ENCODE measurements at regions not wholly inside any gene's neighbourhood (a gene's known extent, or its start where the extent isn't known, plus 50 kb on each side); places are given as distances from the start of the nearest gene placed in this dataset.

DNA sequence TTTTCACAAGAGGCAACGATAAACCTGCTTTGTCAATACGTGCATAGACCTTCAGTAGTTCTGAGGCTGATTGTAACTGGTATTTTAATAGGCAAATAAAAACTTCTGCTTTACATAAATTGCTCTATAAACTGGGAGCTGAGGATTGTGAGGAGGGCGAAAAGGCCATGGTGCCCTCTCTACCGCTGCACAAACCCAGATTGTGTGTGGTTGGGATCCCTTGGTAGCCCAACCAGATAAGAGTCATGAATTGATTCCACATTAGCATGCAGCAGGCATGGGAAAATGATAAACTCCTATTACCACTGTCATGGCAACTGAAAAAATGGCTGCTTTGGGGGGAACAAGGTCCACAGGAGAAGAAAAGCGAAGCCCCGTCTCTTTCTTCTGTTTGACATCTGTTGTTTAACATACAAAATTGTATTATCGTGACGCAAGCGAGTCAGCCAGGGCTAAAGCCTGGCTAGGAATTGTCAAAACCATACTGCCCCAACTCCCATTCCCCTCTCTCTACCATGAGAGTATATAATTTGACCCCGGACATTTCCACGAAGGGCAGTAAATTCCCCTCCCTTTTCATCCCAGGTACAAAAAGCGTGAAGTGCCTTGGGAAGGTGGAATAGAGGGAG lies 157.8 kb upstream of the SALL4 start:
- intact Hi-C loops (cut with DNase I; ENCODE audit: low total_unique reads), result no loop called here
- peaks cover 0 to 2% of the 10 kb centered on the region in 2 donors for H3K27me3 ChIP-seq
- TF ChIP-seq, protein P1, sequence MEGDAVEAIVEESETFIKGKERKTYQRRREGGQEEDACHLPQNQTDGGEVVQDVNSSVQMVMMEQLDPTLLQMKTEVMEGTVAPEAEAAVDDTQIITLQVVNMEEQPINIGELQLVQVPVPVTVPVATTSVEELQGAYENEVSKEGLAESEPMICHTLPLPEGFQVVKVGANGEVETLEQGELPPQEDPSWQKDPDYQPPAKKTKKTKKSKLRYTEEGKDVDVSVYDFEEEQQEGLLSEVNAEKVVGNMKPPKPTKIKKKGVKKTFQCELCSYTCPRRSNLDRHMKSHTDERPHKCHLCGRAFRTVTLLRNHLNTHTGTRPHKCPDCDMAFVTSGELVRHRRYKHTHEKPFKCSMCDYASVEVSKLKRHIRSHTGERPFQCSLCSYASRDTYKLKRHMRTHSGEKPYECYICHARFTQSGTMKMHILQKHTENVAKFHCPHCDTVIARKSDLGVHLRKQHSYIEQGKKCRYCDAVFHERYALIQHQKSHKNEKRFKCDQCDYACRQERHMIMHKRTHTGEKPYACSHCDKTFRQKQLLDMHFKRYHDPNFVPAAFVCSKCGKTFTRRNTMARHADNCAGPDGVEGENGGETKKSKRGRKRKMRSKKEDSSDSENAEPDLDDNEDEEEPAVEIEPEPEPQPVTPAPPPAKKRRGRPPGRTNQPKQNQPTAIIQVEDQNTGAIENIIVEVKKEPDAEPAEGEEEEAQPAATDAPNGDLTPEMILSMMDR (IDR thresholded peaks at IDR 0.05), result no peak
- H3K27ac ChIP-seq, result no peak overlapping the region
- no peaks in the 10 kb centered on the region for H3K4me1 ChIP-seq
- no peak for DNase-seq
- H3K9me3 ChIP-seq, result no peaks in the 10 kb centered on the region
- H3K4me3 ChIP-seq, result no peak overlapping the region
- no peaks in the 10 kb centered on the region for H3K36me3 ChIP-seq

DNA sequence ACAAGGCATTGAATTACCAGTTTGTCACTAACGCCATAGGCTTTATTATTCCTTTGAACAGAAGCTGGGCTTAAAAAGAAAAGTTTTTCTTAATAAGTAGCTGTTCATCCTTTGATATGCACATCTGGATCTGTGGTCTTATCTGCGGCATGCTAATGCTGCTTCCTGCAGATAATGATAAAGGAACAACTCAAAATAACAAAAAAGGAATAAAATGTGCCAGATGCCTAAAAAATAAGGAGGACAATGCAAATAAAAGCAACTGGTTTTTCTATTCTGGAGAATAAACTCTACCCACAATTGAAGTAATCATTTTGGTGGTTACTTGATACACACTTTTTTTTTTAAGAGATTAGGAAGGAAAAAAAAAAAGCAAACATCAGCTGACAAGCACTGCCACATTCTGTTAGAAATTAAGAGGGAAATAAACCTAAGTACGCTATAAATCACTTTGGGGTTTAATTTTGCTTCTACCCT lies 156.8 kb upstream of the SALL4 start:
- no peak for DNase-seq
- no peak overlapping the region for H3K4me3 ChIP-seq
- intact Hi-C loops (cut with DNase I; ENCODE audit: low total_unique reads), result no loop called here
- H3K27ac ChIP-seq, result no peak overlapping the region
- no peaks in the 10 kb centered on the region for H3K36me3 ChIP-seq
- H3K4me1 ChIP-seq, result no peaks in the 10 kb centered on the region
- TF ChIP-seq, protein P1 (IDR thresholded peaks at IDR 0.05), result no peak
- no peaks in the 10 kb centered on the region for H3K9me3 ChIP-seq
- peaks cover 0 to 2% of the 10 kb centered on the region in 2 donors for H3K27me3 ChIP-seq

DNA sequence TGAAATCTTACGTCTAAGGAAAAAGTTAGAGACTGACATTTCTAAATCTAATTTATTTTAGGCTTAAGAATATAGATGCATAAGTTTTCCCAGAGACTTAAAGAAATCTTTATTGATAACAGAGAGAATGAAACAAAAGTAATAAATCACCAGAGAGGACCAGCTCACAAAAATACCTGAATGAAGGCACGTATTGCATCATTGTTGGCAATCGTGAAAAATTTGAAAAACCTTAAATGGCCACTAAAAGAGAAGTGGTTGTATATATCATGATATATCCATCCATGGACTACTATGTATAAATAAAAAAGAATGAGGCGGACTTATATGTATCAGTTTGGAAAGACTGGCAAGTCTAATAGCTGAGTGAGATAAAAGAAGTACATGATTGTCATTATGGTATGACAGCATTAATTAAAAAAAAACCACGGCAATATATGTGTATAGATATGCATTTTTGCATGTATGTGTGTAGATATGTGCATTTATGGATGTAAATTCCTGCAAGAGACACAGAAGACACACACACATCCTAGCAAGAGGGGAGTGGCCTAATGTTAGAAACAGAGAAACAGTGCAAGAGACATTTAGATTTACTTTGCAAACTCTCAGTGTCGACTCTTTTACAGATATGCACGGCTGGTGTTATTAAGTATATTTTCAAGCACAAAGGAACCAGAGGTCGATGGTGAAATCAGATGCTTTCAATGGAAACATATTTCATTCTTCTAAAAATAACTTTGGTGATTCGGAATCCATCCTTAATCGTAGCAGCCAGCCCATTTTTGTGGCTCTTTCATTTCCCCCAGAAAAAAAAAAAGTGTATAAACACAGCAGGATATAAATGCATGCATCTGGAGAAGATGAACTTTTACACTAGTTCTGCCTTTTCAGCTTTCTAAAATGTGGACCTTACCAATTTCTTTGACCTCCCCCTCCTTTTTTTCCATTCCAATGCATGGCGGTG lies 156.1 kb upstream of the SALL4 start:
- intact Hi-C loops (cut with DNase I; ENCODE audit: low total_unique reads), result no loop called here
- TF ChIP-seq, protein P1 (IDR thresholded peaks at IDR 0.05), result no peak
- DNase-seq, result no peak

DNA sequence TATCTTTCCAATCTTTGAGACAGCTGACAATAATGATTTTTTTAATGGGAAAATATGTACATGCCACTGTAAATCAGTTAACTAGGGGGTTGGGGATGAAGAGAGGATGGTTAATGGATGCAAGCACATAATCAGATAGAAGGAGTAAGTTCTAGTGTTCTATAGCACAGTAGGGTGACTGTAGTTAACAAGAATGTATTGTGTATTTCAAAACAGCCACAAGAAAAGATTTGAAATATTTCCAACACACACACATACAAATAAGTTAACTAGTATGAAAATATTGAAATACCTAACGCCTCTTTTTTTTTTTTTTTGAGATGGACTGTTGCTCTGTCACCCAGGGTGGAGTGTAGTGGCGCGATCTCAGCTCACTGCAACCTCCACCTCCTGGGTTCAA lies 153.4 kb upstream of the SALL4 start:
- Histone ChIP-seq H3K4me1 (no peaks in the 10 kb centered on the region), H3K27ac (no peak overlapping the region), H3K9me3 (no peaks in the 10 kb centered on the region), H3K36me3 (no peaks in the 10 kb centered on the region), H3K27me3 (peaks cover 0 to 2% of the 10 kb centered on the region in 2 donors), H3K4me3 (no peak overlapping the region)
- no peak for DNase-seq
- TF ChIP-seq, protein P1 (IDR thresholded peaks at IDR 0.05), result no peak
- intact Hi-C loops (cut with DNase I; ENCODE audit: low total_unique reads), result no loop called here

More for the DNA sequence above, 156.1 kb upstream of the SALL4 start:
- Histone ChIP-seq H3K9me3 (no peaks in the 10 kb centered on the region), H3K36me3 (no peaks in the 10 kb centered on the region), H3K27me3 (peaks cover 0 to 2% of the 10 kb centered on the region in 2 donors), H3K27ac (no peak overlapping the region), H3K4me1 (no peaks in the 10 kb centered on the region), H3K4me3 (no peak overlapping the region)

DNA sequence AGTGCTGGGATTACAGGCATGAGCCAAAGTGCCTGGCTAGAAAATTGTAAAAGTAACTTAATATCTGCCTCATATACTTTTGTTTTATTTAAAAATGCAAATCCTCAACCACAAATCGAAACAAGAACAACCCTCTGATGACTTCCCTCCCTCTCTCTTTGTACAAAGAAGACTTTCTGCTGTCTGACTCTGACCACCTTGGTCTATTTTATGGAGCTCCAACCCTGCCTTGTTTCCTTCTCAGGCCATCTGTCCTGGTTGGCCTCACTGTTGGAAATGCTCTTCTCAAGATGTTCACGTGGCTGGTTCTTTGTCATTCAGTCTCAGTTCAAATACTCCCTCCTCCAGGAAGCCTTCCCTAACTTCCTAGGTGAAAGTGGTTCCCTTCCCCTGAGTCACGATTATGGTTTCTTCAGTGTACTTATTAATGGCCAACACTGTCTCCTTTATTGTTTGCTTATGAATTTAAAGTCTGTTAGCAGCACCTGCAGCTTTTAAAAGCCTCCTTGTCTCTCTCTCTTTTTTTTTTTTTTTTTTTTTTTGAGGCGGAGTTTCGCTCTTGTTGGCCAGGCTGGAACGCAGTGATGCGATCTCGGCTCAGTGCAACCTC lies 151.5 kb upstream of the SALL4 start:
- intact Hi-C loops (cut with DNase I; ENCODE audit: low total_unique reads), result no loop called here
- H3K27ac ChIP-seq, result no peak overlapping the region
- TF ChIP-seq, protein P1 (IDR thresholded peaks at IDR 0.05), result no peak
- no peaks in the 10 kb centered on the region for H3K36me3 ChIP-seq
- no peak overlapping the region for H3K4me3 ChIP-seq
- H3K9me3 ChIP-seq, result no peaks in the 10 kb centered on the region
- H3K4me1 ChIP-seq, result no peaks in the 10 kb centered on the region
- DNase-seq, result no peak
- H3K27me3 ChIP-seq, result no peaks in the 10 kb centered on the region
